ENCODE measurements at regions not wholly inside any gene's neighbourhood (a gene's known extent, or its start where the extent isn't known, plus 50 kb on each side); places are given as distances from the start of the nearest gene placed in this dataset.

DNA sequence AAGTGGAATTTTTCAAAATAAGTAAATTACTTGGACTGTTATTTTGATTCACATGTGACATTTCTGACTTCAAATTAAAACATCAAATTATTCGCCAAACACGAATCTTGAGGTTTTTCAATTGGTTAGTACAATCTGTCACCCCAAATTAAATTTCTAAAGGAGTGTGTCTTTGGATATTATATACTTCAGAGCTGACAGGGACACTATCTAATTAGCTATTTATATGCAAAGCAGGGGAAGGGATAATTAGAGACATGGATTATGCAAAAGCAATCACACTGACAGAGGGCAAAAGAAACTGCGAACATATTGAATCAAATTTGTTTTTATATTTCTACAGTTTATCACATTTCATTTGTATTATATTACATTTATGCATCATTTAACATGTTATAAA lies 433.0 kb downstream of the KIF2B start:
- Histone ChIP-seq H3K9me3 (ENCODE audit: insufficient read depth, low read depth, low read length) (no peaks in the 10 kb centered on the region), H3K9me2 (replicated peaks; ENCODE audit: low read depth, low read length) (no peaks in the 10 kb centered on the region), H3K4me1 (ENCODE audit: insufficient read depth, low read length, poor library complexity, severe bottlenecking) (no peaks in the 10 kb centered on the region), H3K4me2 (ENCODE audit: low read depth, low read length, poor library complexity, severe bottlenecking) (no peak overlapping the region), H3K36me3 (ENCODE audit: insufficient read depth, low read length) (no peaks in the 10 kb centered on the region), H3K79me2 (ENCODE audit: insufficient read depth, low read length) (no peaks in the 10 kb centered on the region), H3K4me3 (ENCODE audit: low read length, poor library complexity, severe bottlenecking) (no peak overlapping the region), H3K27me3 (ENCODE audit: insufficient read depth, low read length, poor library complexity, severe bottlenecking) (no peaks in the 10 kb centered on the region), H3K9ac (ENCODE audit: low read depth, low read length, poor library complexity, severe bottlenecking) (no peak overlapping the region), H4K20me1 (ENCODE audit: insufficient read depth, low read length, poor library complexity, severe bottlenecking) (no peaks in the 10 kb centered on the region), H3F3A (ENCODE audit: low read depth) (no peaks in the 10 kb centered on the region), H2AFZ (ENCODE audit: low read length) (no peak overlapping the region)
- TF ChIP-seq, protein P1, sequence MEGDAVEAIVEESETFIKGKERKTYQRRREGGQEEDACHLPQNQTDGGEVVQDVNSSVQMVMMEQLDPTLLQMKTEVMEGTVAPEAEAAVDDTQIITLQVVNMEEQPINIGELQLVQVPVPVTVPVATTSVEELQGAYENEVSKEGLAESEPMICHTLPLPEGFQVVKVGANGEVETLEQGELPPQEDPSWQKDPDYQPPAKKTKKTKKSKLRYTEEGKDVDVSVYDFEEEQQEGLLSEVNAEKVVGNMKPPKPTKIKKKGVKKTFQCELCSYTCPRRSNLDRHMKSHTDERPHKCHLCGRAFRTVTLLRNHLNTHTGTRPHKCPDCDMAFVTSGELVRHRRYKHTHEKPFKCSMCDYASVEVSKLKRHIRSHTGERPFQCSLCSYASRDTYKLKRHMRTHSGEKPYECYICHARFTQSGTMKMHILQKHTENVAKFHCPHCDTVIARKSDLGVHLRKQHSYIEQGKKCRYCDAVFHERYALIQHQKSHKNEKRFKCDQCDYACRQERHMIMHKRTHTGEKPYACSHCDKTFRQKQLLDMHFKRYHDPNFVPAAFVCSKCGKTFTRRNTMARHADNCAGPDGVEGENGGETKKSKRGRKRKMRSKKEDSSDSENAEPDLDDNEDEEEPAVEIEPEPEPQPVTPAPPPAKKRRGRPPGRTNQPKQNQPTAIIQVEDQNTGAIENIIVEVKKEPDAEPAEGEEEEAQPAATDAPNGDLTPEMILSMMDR (conservative IDR thresholded peaks at IDR 0.05; ENCODE audit: low read length): no peak
- TF ChIP-seq EZH2phosphoT487 (IDR thresholded peaks at IDR 0.05; ENCODE audit: borderline replicate concordance): no peak

DNA sequence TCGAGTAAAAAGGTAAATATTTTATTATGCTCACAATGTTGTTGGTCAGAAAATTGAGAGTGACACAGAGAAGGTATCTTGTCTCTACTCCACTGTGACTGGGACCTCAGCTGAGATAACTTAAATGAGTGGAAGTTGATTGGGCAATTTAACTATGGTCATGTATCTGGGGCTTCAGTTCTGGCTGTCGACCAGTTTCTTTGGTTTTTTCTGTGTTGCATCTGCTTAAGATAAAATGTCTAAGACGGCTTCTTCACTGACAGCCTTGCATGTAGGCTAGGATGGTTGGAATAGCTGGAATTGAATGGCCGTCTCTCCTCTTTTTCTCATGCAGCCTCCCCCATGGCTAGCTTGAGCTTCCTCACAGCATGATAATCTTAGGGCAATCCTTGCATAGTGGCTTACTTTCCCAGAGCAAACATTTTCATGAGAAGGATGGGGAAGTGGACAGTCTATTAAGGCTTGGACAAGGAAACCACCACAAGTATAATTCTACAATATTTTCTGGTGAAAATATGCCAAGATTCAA lies 433.7 kb downstream of the KIF2B start:
- no peaks in the 10 kb centered on the region for H3K36me3 ChIP-seq (ENCODE audit: insufficient read depth, low read length)
- no peak overlapping the region for H3K4me3 ChIP-seq (ENCODE audit: low read length, poor library complexity, severe bottlenecking)
- H3K9ac ChIP-seq (ENCODE audit: low read depth, low read length, poor library complexity, severe bottlenecking): no peak overlapping the region
- no peaks in the 10 kb centered on the region for H3K9me2 ChIP-seq (replicated peaks; ENCODE audit: low read depth, low read length)
- no peaks in the 10 kb centered on the region for H4K20me1 ChIP-seq (ENCODE audit: insufficient read depth, low read length, poor library complexity, severe bottlenecking)
- no peaks in the 10 kb centered on the region for H3K9me3 ChIP-seq (ENCODE audit: insufficient read depth, low read depth, low read length)
- H3F3A ChIP-seq (ENCODE audit: low read depth): no peaks in the 10 kb centered on the region
- no peaks in the 10 kb centered on the region for H3K27me3 ChIP-seq (ENCODE audit: insufficient read depth, low read length, poor library complexity, severe bottlenecking)
- H2AFZ ChIP-seq (ENCODE audit: low read length): no peak overlapping the region
- H3K4me2 ChIP-seq (ENCODE audit: low read depth, low read length, poor library complexity, severe bottlenecking): no peak overlapping the region
- no peak for TF ChIP-seq EZH2phosphoT487 (IDR thresholded peaks at IDR 0.05; ENCODE audit: borderline replicate concordance)
- TF ChIP-seq, protein P1 (conservative IDR thresholded peaks at IDR 0.05; ENCODE audit: low read length): no peak
- no peaks in the 10 kb centered on the region for H3K4me1 ChIP-seq (ENCODE audit: insufficient read depth, low read length, poor library complexity, severe bottlenecking)
- no peaks in the 10 kb centered on the region for H3K79me2 ChIP-seq (ENCODE audit: insufficient read depth, low read length)

DNA sequence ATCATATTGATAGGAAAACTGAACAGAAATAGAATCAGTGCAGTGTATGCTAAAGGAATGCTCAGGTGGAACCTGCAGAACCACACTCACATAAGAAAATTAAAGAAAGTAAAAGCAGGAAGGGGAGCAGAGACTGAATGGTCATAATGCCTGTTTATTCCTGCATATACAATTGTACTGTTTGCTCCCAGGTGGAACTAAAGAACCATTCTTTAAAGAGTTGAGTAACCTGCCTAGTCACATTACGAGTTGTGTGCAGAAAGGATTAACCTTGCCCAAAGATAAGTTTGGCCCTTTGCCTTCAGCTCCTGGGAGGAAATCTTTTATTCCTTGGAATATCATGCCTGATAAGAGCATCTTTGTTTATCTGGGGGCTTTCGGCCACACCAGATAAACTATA lies 434.7 kb downstream of the KIF2B start:
- Histone ChIP-seq H3F3A (ENCODE audit: low read depth) (no peaks in the 10 kb centered on the region), H2AFZ (ENCODE audit: low read length) (no peak overlapping the region), H3K9me3 (ENCODE audit: insufficient read depth, low read depth, low read length) (no peaks in the 10 kb centered on the region), H3K9me2 (replicated peaks; ENCODE audit: low read depth, low read length) (no peaks in the 10 kb centered on the region), H3K36me3 (ENCODE audit: insufficient read depth, low read length) (no peaks in the 10 kb centered on the region), H3K4me1 (ENCODE audit: insufficient read depth, low read length, poor library complexity, severe bottlenecking) (no peaks in the 10 kb centered on the region), H4K20me1 (ENCODE audit: insufficient read depth, low read length, poor library complexity, severe bottlenecking) (no peaks in the 10 kb centered on the region), H3K27me3 (ENCODE audit: insufficient read depth, low read length, poor library complexity, severe bottlenecking) (no peaks in the 10 kb centered on the region), H3K4me2 (ENCODE audit: low read depth, low read length, poor library complexity, severe bottlenecking) (no peak overlapping the region), H3K9ac (ENCODE audit: low read depth, low read length, poor library complexity, severe bottlenecking) (no peak overlapping the region), H3K79me2 (ENCODE audit: insufficient read depth, low read length) (no peaks in the 10 kb centered on the region), H3K4me3 (ENCODE audit: low read length, poor library complexity, severe bottlenecking) (no peak overlapping the region)
- no peak for TF ChIP-seq EZH2phosphoT487 (IDR thresholded peaks at IDR 0.05; ENCODE audit: borderline replicate concordance)
- TF ChIP-seq, protein P1 (conservative IDR thresholded peaks at IDR 0.05; ENCODE audit: low read length): no peak

Measured in Loucy (cell line).